NCI-H2227 treated with DMSO at 0.1 percent for 48 hours (cell line): ENCODE measurements at regions not wholly inside any gene's neighbourhood (a gene's known extent, or its start where the extent isn't known, plus 50 kb on each side); places are given as distances from the start of the nearest gene placed in this dataset.
"Not testable (repeated sequence)": the region's sequence is repeated elsewhere in the genome, so short reads cannot be mapped to it uniquely, and the experiment has no call there.

ENCODE experiments used
- DNase-seq: peaks from one replicate; lab custom pipeline; 2025; lab: John Stamatoyannopoulos, UW

- DNase-seq, result no peak
Measured at GRCh38 chr6:81003894-81004293, 748.6 kb downstream of the TENT5A start.

DNA sequence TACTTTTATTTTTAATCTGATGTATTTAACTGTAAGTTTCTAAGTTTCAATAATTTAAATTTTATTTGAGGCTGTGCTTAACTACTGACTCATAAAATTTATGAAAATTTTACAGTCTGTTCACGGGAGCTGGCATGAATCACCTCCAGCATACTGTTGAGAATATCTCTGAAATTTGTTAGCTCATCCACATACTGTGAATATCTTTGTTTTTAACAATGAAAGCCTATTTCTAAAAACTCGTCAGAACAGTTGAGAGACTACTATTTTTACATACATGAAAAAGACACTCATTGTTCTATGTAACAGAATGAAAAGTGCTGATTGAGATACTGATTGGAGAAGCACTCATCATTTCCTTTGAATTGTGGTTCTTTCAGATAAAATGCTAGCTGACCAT, 749.3 kb downstream of the TENT5A start:
- DNase-seq, result no peak

GRCh38 chr6:81002126-81002525, 750.4 kb downstream of the TENT5A start:
- DNase-seq, result no peak

- DNase-seq, result no peak
Measured at GRCh38 chr6:80991316-80991715, 761.2 kb downstream of the TENT5A start.

DNA sequence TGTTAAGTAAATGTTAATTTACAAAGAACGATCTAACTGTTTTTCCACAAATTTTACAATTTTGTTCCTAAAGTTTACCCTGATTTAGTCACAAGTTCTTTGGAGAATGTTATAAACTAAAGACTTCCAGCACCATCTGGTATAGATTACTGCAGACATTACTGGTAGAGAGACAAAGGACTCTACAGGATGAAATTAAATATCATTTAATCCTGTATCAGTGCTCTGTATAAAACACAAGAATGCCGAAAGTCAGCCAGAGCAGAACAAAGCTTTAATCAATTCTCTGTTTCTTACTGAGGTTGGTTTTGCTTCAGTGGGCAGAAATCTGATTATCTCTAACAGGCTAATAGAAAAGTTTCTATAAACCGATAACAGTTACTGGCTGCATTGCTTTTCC, 763.6 kb downstream of the TENT5A start:
- no peak for DNase-seq

GRCh38 chr6:80988286-80988685, 764.2 kb downstream of the TENT5A start:
- no peak for DNase-seq

DNA sequence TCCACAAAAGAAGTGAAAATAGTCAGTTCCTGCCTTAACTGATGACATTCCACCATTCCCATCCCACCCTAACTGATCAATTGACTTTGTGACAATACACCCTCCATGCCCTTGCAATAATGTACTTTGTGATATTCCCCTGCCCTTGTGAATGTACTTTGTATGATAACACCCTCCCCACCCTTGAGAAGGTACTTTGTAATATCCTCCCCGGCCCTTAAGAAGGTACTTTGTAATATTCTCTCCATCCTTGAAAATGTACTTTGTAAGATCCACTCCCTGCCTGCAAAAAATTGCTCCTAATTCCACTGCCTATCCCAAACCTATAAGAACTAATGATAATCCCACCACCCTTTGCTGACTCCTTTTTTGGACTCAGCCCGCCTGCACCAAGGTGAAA, 771.3 kb downstream of the TENT5A start:
- not testable (repeated sequence) for DNase-seq

DNA sequence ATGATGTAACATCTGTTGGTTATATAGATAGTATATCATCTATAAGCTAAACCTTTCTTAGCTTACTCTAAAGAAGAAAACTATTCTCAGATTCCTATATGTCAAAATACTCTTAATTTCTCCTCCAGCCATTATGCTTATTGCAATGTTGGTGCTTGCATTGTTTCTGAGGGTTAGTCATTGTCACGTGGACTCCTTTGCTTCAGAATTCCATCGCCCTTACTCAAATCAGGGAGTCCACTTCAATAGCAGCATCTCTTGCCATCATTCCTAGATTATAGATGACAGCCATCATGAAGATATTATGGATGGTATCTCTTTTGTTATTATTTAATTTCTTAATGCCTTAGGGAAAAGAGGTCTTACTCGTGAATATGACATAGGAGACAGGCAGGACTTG, 776.1 kb downstream of the TENT5A start:
- DNase-seq, result no peak

DNA sequence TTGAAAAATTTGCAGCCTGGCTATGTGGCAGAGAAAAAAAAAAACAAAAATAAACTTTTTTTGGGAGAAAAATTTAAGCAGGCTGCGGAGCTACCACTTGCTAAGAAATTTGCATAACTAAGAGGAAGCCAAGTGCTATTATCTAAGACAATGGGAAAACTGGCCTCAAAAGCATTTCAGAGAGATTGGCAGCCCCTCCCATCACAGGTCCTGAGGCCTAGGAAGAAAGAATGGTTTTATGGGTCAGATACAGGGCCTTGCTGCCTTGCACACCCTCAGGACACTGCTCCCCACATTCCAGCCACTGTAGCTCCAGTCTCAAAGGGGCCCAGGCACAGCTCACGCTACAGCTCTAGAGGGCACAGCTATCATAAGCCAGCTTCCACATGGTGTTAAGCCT, 777.9 kb downstream of the TENT5A start:
- DNase-seq, result no peak

- no peak for DNase-seq
Measured at GRCh38 chr6:80969439-80969838, 783.0 kb downstream of the TENT5A start.

DNA sequence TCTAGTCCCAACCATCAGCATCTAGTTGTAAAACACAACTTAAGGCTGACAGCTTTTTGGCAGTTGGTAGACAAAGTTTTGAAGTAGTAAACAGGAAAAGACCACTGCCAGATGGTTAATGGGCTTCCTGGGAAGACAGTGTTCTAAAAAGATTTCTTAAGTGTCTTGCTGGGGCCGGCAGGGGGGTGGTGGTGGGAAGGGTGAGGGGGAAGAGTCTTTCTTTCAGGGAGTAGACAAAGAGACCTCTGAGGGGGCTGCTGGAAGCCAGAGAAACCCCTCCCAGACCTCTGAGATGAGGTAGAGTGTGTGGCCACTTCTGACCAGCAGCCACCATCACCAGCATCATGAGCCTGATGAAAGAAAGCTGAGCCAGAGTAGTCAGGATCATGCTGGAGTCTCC, 784.9 kb downstream of the TENT5A start:
- DNase-seq, result no peak

DNA sequence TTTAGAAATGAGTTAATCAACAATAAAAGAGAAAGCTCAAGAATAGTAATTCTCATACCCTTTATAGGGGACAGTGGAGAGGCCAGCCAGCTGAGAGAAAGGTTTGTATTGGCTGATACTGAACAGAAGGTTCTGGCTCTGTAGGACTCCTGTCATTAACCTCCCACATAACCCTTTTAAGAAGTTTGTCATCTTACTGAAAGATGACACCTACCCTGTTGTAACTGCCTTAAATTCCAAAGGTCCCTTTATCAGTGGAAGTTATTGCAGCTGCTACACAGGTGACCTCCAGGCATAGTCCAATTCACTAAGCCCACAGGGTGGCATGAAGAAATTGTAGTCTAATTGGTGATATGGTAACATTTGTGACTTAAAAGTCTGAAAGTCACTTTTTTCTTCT, 790.1 kb downstream of the TENT5A start:
- DNase-seq, result no peak

DNA sequence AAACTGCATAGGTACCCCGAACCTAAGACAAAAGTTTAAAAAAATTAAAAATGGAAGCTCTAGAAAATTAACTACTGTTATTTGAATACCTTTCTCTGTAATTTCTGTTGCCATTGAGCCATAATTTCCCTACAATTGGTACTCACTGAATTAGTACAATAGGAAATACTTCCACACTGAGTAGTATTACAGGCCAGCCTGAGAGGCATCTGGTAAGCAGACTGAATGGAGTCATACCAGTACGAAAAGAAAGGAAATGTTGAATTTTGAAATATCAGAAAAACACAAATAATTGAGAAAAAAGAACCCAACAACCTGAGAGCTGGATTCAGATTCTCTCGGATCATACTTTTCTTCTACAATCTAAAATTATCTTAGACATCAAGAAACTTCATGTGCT, 791.3 kb downstream of the TENT5A start:
- no peak for DNase-seq

DNA sequence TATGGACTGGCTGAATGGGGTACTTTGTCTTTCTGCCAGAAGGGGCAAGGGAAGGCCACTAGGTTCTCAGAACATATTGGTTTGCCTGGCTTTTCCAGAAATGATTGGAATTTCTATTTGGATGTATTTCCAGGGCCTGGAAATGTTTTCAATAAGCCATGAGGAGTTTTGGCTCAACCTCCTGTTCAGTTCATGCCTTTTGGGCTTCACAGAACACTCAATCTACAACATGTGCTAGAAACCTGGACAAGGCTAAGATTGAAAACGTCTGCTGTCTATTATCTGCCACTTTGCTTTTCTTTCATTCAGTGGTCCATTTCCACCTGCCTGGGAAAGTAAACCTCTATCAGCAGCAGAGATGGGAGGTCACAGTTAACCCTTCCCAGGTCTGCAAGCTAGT, 793.4 kb downstream of the TENT5A start:
- no peak for DNase-seq

- no peak for DNase-seq
Measured at GRCh38 chr6:80956898-80957297, 795.6 kb downstream of the TENT5A start.

GRCh38 chr6:80952479-80952878, 800.0 kb downstream of the TENT5A start:
- not testable (repeated sequence) for DNase-seq

DNA sequence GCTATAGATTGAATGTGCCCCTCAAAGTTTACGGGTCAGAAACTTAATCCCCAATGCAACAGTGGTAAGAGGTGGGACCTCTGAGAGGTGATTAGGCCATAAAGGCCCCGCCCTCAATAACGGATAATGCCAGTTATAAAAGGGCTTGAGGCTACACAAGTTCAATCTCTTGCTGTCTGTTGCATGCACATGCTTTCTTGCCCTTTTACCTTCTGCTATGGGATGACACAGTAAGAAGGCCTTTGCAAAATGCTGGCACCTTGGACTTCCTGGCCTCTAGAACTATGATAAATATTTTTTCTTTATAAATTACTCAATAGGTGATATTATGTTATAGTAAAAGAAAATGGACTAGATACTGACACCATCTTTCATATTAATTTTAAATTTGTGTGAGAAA, 806.1 kb downstream of the TENT5A start:
- DNase-seq, result no peak

DNA sequence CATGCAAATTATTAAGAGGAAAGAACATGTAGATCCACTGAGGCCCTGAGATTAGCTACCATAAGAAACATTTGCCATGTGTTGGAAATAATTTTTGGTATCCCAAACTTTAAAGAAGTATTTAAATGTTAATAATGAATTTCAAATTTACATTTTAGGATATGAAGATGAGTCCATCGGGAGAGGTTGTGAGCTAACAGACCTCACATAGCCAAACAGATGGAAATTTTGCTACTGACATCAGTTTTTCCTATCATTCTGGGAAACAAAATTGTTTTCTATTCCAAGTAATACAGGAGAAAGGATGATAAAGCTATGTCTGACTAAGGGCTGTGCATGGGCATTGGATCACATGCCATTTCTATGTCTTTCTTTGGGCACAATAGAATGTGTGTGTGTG, 809.6 kb downstream of the TENT5A start:
- DNase-seq, result no peak

DNA sequence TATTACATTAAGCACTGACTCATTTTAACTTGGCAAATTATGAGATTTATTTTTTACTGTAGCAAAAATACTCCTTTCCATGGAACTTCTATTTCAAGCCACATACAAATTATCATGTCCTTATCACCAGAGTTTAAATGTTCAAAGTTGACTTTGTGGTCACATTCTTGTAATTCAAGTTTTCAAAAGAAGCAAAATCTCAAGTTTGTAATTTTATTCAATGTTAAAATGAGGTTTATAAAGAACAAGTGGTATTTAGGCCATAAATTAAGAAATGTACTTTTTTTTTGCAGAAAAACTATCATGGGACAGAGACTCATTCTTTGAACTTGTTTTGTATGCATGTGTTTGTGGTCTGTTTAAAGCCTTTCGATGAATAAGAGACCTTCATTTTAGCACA, 811.5 kb downstream of the TENT5A start:
- no peak for DNase-seq

GRCh38 chr6:80940571-80940970, 811.9 kb downstream of the TENT5A start:
- DNase-seq, result no peak

DNA sequence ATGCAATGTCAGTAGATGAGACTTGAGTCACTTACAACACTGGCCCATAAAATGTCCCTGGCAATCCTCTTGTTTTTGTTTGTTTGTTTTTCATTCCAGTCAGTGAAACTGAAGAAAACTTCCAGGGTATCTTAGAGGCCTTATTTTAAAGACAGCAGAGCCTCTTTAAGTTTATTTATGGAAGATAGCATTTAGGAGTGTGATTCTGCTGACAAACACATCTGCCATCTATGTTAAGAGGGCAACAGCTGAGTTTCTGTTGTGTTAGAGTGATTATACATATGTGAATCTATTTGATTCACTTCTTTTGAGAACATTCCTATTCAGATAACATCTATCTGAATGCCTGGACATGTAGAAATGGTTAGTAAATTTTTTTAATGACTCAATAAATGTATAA, 812.6 kb downstream of the TENT5A start:
- DNase-seq, result no peak

DNA sequence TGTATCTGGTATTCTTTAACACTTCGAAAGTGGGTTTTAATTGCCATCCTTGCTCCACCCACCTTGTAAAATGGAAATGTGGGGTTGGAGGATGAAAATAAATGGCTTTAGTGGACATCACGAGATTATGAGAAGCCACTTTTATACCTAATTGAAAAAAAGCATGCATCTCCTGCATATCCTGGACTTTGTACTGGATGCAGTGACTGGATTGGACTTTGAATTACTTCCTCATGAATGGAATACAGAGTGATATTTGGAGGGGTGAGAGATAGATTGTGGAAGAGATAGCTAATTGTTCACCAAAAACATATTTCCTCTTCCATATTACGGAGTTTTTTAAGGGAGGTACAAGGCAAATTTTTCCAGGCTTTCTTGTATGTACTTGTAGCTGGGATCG, 813.0 kb downstream of the TENT5A start:
- DNase-seq, result no peak

GRCh38 chr6:80938131-80938530, 814.4 kb downstream of the TENT5A start:
- no peak for DNase-seq

GRCh38 chr6:80932359-80932758, 820.1 kb downstream of the TENT5A start:
- DNase-seq, result no peak

DNA sequence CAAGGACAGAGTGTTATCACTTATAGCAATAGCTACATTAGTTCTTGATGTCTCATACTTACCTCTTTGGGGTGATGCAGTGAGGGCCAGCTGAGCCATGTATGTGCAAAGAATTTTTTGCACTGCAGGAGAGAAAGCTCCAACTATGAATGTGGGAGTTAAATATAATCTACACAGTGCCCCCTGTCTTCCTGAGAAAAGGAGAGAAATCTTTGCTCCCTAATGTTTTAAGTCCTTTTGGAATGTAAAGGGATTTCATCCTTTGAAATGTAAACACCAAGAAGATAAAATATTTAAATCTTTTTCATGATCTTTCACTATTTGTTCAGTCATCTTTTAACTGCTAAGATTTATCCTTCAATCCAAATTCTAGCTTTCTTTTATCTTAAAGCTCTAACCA, 822.1 kb downstream of the TENT5A start:
- no peak for DNase-seq
